Ectodermal cell (in vitro differentiated cells): ENCODE measurements at regions not wholly inside any gene's neighbourhood (a gene's known extent, or its start where the extent isn't known, plus 50 kb on each side); places are given as distances from the start of the nearest gene placed in this dataset.

Experiments used
- H3K27ac ChIP-seq: 2 replicates; pipeline ENCODE4 v1.7.0; 2013; ENCODE audit warnings: mild to moderate bottlenecking, low read depth, low read length; ENCODE audit not compliant: insufficient read depth, poor library complexity, severe bottlenecking
- H3K27me3 ChIP-seq: 2 replicates; pipeline ENCODE4 v1.7.0; 2013; ENCODE audit warnings: mild to moderate bottlenecking, low read length; ENCODE audit not compliant: insufficient read depth, control insufficient read depth, poor library complexity, severe bottlenecking
- H3K36me3 ChIP-seq: one replicate; pipeline ENCODE4 v1.7.0; 2013; ENCODE audit warnings: low read length; ENCODE audit not compliant: control insufficient read depth, insufficient read depth
- H3K4me1 ChIP-seq: one replicate; pipeline ENCODE4 v1.7.0; 2013; ENCODE audit warnings: low read length; ENCODE audit not compliant: control insufficient read depth, insufficient read depth
- H3K4me3 ChIP-seq: 2 replicates; pipeline ENCODE4 v1.7.0; 2013; ENCODE audit warnings: low read depth, low read length, control low read depth; ENCODE audit not compliant: insufficient read depth
- H3K9me3 ChIP-seq: 2 replicates; pipeline ENCODE4 v1.7.0; 2013; ENCODE audit warnings: mild to moderate bottlenecking, low read length, moderate library complexity; ENCODE audit not compliant: control insufficient read depth
- WGBS, 2 experiments: methylation state at CpG; one replicate each; pipeline ENCODE4 v1.1.7; 2013; ENCODE audit warnings: missing lambda C conversion rate in 2 of 2; 5-methylcytosine and 5-hydroxymethylcytosine counted together

- Histone ChIP-seq H3K4me1 (no peaks in the 10 kb centered on the region), H3K27me3 (no peaks in the 10 kb centered on the region), H3K4me3 (no peak overlapping the region), H3K27ac (no peak overlapping the region), H3K9me3 (no peaks in the 10 kb centered on the region), H3K36me3 (no peaks in the 10 kb centered on the region)
- no CpG with 5 or more reads among the region's 3 CpGs for WGBS, 2 experiments
Measured at GRCh38 chr3:103787164-103787871, 1352.5 kb downstream of the ZPLD1 start.

- no peak overlapping the region for H3K27ac ChIP-seq
- no peaks in the 10 kb centered on the region for H3K4me1 ChIP-seq
- H3K9me3 ChIP-seq = no peaks in the 10 kb centered on the region
- WGBS, 2 experiments = 100% methylated on average over 1 to 2 of the region's 2 CpGs
- no peaks in the 10 kb centered on the region for H3K27me3 ChIP-seq
- no peaks in the 10 kb centered on the region for H3K36me3 ChIP-seq
- no peak overlapping the region for H3K4me3 ChIP-seq
Measured at GRCh38 chr3:103787879-103788278, 1353.1 kb downstream of the ZPLD1 start.

- Histone ChIP-seq H3K27me3 (no peaks in the 10 kb centered on the region), H3K4me1 (no peaks in the 10 kb centered on the region), H3K36me3 (no peaks in the 10 kb centered on the region), H3K27ac (no peak overlapping the region), H3K9me3 (no peaks in the 10 kb centered on the region), H3K4me3 (no peak overlapping the region)
- 100% methylated on average over 1 of the region's 1 CpG; no CpG with 5 or more reads in 1 of the 2 experiments for WGBS, 2 experiments
Measured at GRCh38 chr3:103791786-103792515, 1357.1 kb downstream of the ZPLD1 start.

- Histone ChIP-seq H3K9me3 (no peaks in the 10 kb centered on the region), H3K27ac (no peak overlapping the region), H3K4me1 (no peaks in the 10 kb centered on the region), H3K36me3 (no peaks in the 10 kb centered on the region), H3K27me3 (no peaks in the 10 kb centered on the region), H3K4me3 (no peak overlapping the region)
- 33 to 40% methylated on average over 3 of the region's 3 CpGs for WGBS, 2 experiments
Measured at GRCh38 chr3:103794656-103795055, 1359.8 kb downstream of the ZPLD1 start.

GRCh38 chr3:103796068-103796467 is 1361.3 kb downstream of the ZPLD1 start:
- 82 to 96% methylated on average over 2 of the region's 3 CpGs for WGBS, 2 experiments
- Histone ChIP-seq H3K4me1 (no peaks in the 10 kb centered on the region), H3K4me3 (no peak overlapping the region)

GRCh38 chr3:103803787-103804186 is 1369.0 kb downstream of the ZPLD1 start:
- no peaks in the 10 kb centered on the region for H3K27me3 ChIP-seq
- no peaks in the 10 kb centered on the region for H3K4me1 ChIP-seq
- no peak overlapping the region for H3K4me3 ChIP-seq
- H3K9me3 ChIP-seq = no peaks in the 10 kb centered on the region
- H3K36me3 ChIP-seq = no peaks in the 10 kb centered on the region
- no peak overlapping the region for H3K27ac ChIP-seq
- WGBS, 2 experiments = no CpG with 5 or more reads among the region's 1 CpG

More at GRCh38 chr3:103796068-103796467, 1361.3 kb downstream of the ZPLD1 start:
- Histone ChIP-seq H3K9me3 (no peaks in the 10 kb centered on the region), H3K27me3 (no peaks in the 10 kb centered on the region), H3K36me3 (no peaks in the 10 kb centered on the region), H3K27ac (no peak overlapping the region)

GRCh38 chr3:103810167-103810566 is 1375.4 kb downstream of the ZPLD1 start:
- H3K27ac ChIP-seq = no peak overlapping the region
- H3K27me3 ChIP-seq = no peaks in the 10 kb centered on the region
- no peaks in the 10 kb centered on the region for H3K36me3 ChIP-seq
- no peak overlapping the region for H3K4me3 ChIP-seq
- H3K4me1 ChIP-seq = no peaks in the 10 kb centered on the region
- 97% methylated on average over 2 of the region's 2 CpGs for WGBS, 2 experiments
- no peaks in the 10 kb centered on the region for H3K9me3 ChIP-seq

GRCh38 chr3:103813955-103814354 is 1379.1 kb downstream of the ZPLD1 start:
- no peaks in the 10 kb centered on the region for H3K9me3 ChIP-seq
- 65 to 94% methylated on average over 1 of the region's 1 CpG for WGBS, 2 experiments
- H3K27ac ChIP-seq = no peak overlapping the region

GRCh38 chr3:103818398-103818797 is 1383.6 kb downstream of the ZPLD1 start:
- Histone ChIP-seq H3K9me3 (no peaks in the 10 kb centered on the region), H3K27me3 (no peaks in the 10 kb centered on the region), H3K27ac (no peak overlapping the region), H3K36me3 (no peaks in the 10 kb centered on the region), H3K4me1 (no peaks in the 10 kb centered on the region), H3K4me3 (no peak overlapping the region)
- 85 to 89% methylated on average over 2 to 3 of the region's 3 CpGs for WGBS, 2 experiments

More at GRCh38 chr3:103813955-103814354, 1379.1 kb downstream of the ZPLD1 start:
- H3K4me1 ChIP-seq = no peaks in the 10 kb centered on the region
- H3K4me3 ChIP-seq = no peak overlapping the region
- H3K36me3 ChIP-seq = no peaks in the 10 kb centered on the region
- H3K27me3 ChIP-seq = no peaks in the 10 kb centered on the region

- 47 to 69% methylated on average over 2 of the region's 2 CpGs for WGBS, 2 experiments
- no peaks in the 10 kb centered on the region for H3K9me3 ChIP-seq
- H3K27ac ChIP-seq = no peak overlapping the region
- no peak overlapping the region for H3K4me3 ChIP-seq
- no peaks in the 10 kb centered on the region for H3K4me1 ChIP-seq
- no peaks in the 10 kb centered on the region for H3K27me3 ChIP-seq
- no peaks in the 10 kb centered on the region for H3K36me3 ChIP-seq
Measured at GRCh38 chr3:103818800-103819199, 1384.0 kb downstream of the ZPLD1 start.
